ENCODE measurements at regions not wholly inside any gene's neighbourhood (a gene's known extent, or its start where the extent isn't known, plus 50 kb on each side); places are given as distances from the start of the nearest gene placed in this dataset.

DNA sequence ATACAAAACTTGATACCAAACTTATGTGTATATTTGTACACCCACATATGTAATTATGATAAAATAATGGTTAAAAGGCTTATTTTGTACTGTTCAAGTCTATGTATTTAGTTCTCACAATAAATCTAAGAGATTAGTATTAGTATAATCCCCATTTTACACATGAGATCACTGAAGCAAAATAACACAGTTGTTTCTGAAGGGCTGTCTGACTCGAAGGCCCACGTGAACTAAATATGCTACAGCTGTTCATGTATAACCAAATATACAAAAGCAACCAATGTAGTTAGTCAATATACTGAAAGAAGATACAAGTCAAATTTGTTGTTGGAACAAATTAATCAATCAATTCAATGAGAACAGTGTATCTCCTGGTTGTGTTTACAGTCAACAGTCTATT is 959.2 kb downstream of the EPHA7 start:
- Histone ChIP-seq H4K20me1 (ENCODE audit: control insufficient read depth, insufficient read depth) (no peaks in the 10 kb centered on the region), H3K4me1 (ENCODE audit: control insufficient read depth, insufficient read depth, low read length) (no peaks in the 10 kb centered on the region), H3K27me3 (replicated peaks in 1 of 2; ENCODE audit: control insufficient read depth in 2 of 2, insufficient read depth in 2 of 2, low read length in 1 of 2) (no peaks in the 10 kb centered on the region), H3K27ac (ENCODE audit: control insufficient read depth, insufficient read depth) (no peak overlapping the region), H3K9me3 (replicated peaks; ENCODE audit: control insufficient read depth, insufficient read depth, low read length) (no peaks in the 10 kb centered on the region), H3K9ac (ENCODE audit: control insufficient read depth, insufficient read depth, low read length) (no peak overlapping the region), H2AFZ (ENCODE audit: control insufficient read depth, low read depth, low read length) (no peak overlapping the region), H3K4me3 (no peak overlapping the region), H3K79me2 (ENCODE audit: control insufficient read depth, insufficient read depth, low read length) (no peaks in the 10 kb centered on the region), H3K36me3 (ENCODE audit: control insufficient read depth in 2 of 2, insufficient read depth in 2 of 2, low read length in 1 of 2) (no peaks in the 10 kb centered on the region), H3K4me2 (ENCODE audit: control insufficient read depth, insufficient read depth) (no peak overlapping the region)
- ChIA-PET RAD21 (ENCODE audit: unreplicated experiment) (no interaction called here), CTCF (no interaction called here), SMC1A (ENCODE audit: uncharacterized antibody, unreplicated experiment) (no interaction called here), POLR2A (no interaction called here)
- no peak for TF ChIP-seq TARDBP (IDR thresholded peaks at IDR 0.05; ENCODE audit: borderline replicate concordance)
- TF ChIP-seq BCLAF1 (IDR thresholded peaks at IDR 0.05): no peak
- TF ChIP-seq, protein P1, sequence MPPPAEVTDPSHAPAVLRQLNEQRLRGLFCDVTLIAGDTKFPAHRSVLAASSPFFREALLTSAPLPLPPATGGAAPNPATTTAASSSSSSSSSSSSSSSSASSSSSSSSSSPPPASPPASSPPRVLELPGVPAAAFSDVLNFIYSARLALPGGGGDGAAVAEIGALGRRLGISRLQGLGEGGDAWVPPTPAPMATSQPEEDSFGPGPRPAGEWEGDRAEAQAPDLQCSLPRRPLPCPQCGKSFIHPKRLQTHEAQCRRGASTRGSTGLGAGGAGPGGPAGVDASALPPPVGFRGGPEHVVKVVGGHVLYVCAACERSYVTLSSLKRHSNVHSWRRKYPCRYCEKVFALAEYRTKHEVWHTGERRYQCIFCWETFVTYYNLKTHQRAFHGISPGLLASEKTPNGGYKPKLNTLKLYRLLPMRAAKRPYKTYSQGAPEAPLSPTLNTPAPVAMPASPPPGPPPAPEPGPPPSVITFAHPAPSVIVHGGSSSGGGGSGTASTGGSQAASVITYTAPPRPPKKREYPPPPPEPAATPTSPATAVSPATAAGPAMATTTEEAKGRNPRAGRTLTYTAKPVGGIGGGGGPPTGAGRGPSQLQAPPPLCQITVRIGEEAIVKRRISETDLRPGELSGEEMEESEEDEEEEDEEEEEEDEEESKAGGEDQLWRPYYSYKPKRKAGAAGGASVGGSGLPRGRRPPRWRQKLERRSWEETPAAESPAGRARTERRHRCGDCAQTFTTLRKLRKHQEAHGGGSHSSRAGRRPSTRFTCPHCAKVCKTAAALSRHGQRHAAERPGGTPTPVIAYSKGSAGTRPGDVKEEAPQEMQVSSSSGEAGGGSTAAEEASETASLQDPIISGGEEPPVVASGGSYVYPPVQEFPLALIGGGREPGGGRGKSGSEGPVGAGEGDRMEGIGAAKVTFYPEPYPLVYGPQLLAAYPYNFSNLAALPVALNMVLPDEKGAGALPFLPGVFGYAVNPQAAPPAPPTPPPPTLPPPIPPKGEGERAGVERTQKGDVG (CRISPR knock-in tag; IDR thresholded peaks at IDR 0.05): no peak
- TF ChIP-seq SMAD1 (IDR thresholded peaks at IDR 0.05; ENCODE audit: low read depth, partially characterized antibody): no peak
- TF ChIP-seq CEBPB (IDR thresholded peaks at IDR 0.05; ENCODE audit: borderline replicate concordance in 1 of 2, low read depth in 2 of 2, low read length in 2 of 2): no peak
- TF ChIP-seq ZNF24 (IDR thresholded peaks at IDR 0.05): no peak
- TF ChIP-seq POLR2A (IDR thresholded peaks at IDR 0.05; ENCODE audit: low read depth, low read length): no peak
- no peak for DNase-seq (ENCODE audit: low read depth, low spot score)
- in situ Hi-C loops (cut with MboI) (no loop called here), intact Hi-C loops (cut with micrococcal nuclease; ENCODE audit: unreplicated experiment) (no loop called here)
- no peak for FAIRE-seq
- ATAC-seq: no peak
- 2% methylated on average over 2 of the region's 2 CpGs for WGBS (ENCODE audit: insufficient coverage, insufficient replicate concordance, low lambda C conversion rate, missing lambda C conversion rate)
- no TSS peak for BruUV-seq (replicated peaks)

Data from GM12878 (cell line).